H1 (cell line): ENCODE measurements at regions not wholly inside any gene's neighbourhood (a gene's known extent, or its start where the extent isn't known, plus 50 kb on each side); places are given as distances from the start of the nearest gene placed in this dataset.

Experiments used
- CTCF ChIA-PET: fragments of 300-600 bp; sonication (Branson Sonifier 250); formaldehyde crosslinking; loops from one replicate; lab custom pipeline; 2021; ENCODE audit not compliant: partially characterized antibody; lab: Charles Lee
- POLR2A ChIA-PET: fragments of 300-600 bp; sonication (Branson Sonifier 250); formaldehyde crosslinking; loops from one replicate; lab custom pipeline; 2021; ENCODE audit warnings: inconsistent platforms; ENCODE audit not compliant: partially characterized antibody; lab: Charles Lee
- DNase-seq, 2 experiments: peaks; one replicate each; pipeline versions ENCODE4 v3.0.0 to v3.0.0-alpha.2; 2010 to 2022; ENCODE audit warnings: low spot score in 2 of 2, low read depth in 1 of 2, mixed read lengths in 1 of 2
- FAIRE-seq: peaks from 2 replicates; lab custom pipeline; 2011; peaks lifted over from hg19 to GRCh38; lab: Jason Lieb, UNC
- H2AFZ ChIP-seq: 2 replicates; pipeline ENCODE4 v1.8.1; 2012; ENCODE audit warnings: low read length, inconsistent platforms
- H2AK5ac ChIP-seq: 2 replicates; pipeline ENCODE4 v1.6.1; 2013; ENCODE audit warnings: low read depth, low read length
- H2BK120ac ChIP-seq: replicated peaks from 2 replicates; pipeline ENCODE3; 2013; ENCODE audit warnings: low read depth, low read length, inconsistent platforms
- H2BK12ac ChIP-seq: 2 replicates; pipeline ENCODE4 v1.6.1; 2013; ENCODE audit warnings: low read depth, low read length
- H2BK15ac ChIP-seq: 2 replicates; pipeline ENCODE4 v1.6.1; 2013; ENCODE audit warnings: low read length
- H2BK20ac ChIP-seq: 2 replicates; pipeline ENCODE4 v1.6.1; 2013; ENCODE audit warnings: low read length
- H2BK5ac ChIP-seq: 2 replicates; pipeline ENCODE4 v1.6.1; 2013; ENCODE audit warnings: low read depth, low read length
- H3K14ac ChIP-seq: 2 replicates; pipeline ENCODE4 v1.6.1; 2013; ENCODE audit warnings: inconsistent platforms; ENCODE audit not compliant: insufficient read length
- H3K18ac ChIP-seq: 2 replicates; pipeline ENCODE4 v1.6.1; 2013; ENCODE audit warnings: low read length; ENCODE audit errors: extremely low read depth
- H3K23ac ChIP-seq: 2 replicates; pipeline ENCODE4 v1.6.1; 2013; ENCODE audit warnings: inconsistent platforms; ENCODE audit not compliant: insufficient read length
- H3K23me2 ChIP-seq: 2 replicates; pipeline ENCODE4 v1.6.1; 2013; ENCODE audit warnings: low read depth, low read length
- H3K27ac ChIP-seq: 2 replicates; pipeline ENCODE4 v1.6.1; 2011; ENCODE audit warnings: low read depth, low read length, inconsistent platforms
- H3K27me3 ChIP-seq, 4 experiments: replicated peaks in 1 of 4; 1 replicate in 1 of 4; 2 replicates in 3 of 4; pipeline versions ENCODE4 v1.6.1 to v1.8.1; 2011 to 2013; ENCODE audit warnings: low read length in 3 of 4, mild to moderate bottlenecking in 3 of 4, inconsistent platforms in 2 of 4, mixed read lengths in 2 of 4, moderate library complexity in 1 of 4; ENCODE audit not compliant: control insufficient read depth in 3 of 4, insufficient read depth in 3 of 4; ENCODE audit errors: extremely low read depth in 1 of 4
- H3K36me3 ChIP-seq, 4 experiments: 2 replicates each; pipeline versions ENCODE4 v1.6.1 to v1.8.1; 2011 to 2013; ENCODE audit warnings: mild to moderate bottlenecking in 4 of 4, low read length in 3 of 4, moderate library complexity in 2 of 4, control low read depth in 1 of 4, inconsistent platforms in 1 of 4; ENCODE audit not compliant: insufficient read depth in 4 of 4, control insufficient read depth in 2 of 4
- H3K4ac ChIP-seq: replicated peaks from 2 replicates; pipeline ENCODE3; 2013; ENCODE audit warnings: low read length, low read depth, mixed read lengths, inconsistent platforms; ENCODE audit not compliant: insufficient read length
- H3K4me1 ChIP-seq, 4 experiments: replicated peaks in 1 of 4; 1 replicate in 1 of 4; 2 replicates in 3 of 4; pipeline versions ENCODE4 v1.6.1 to v1.8.1; 2011 to 2013; ENCODE audit warnings: low read length in 3 of 4, inconsistent platforms in 2 of 4, mixed read lengths in 1 of 4; ENCODE audit not compliant: insufficient read depth in 4 of 4, control insufficient read depth in 3 of 4
- H3K4me2 ChIP-seq, 2 experiments: 2 replicates each; pipeline versions ENCODE4 v1.6.1 to v1.8.1; 2011 to 2013; ENCODE audit warnings: low read depth in 2 of 2, low read length in 2 of 2, control low read depth in 1 of 2, inconsistent platforms in 1 of 2, mild to moderate bottlenecking in 1 of 2; ENCODE audit not compliant: insufficient read depth in 1 of 2
- H3K4me3 ChIP-seq, 4 experiments: fragments of 200-600, 300-600 bp in 1 of 4; sonication (generic), shearing (Covaris generic), sonication (Bioruptor Twin) in 1 of 4; 2 replicates each; pipeline versions ENCODE4 v1.5.1 to v1.8.1; 2011 to 2016; ENCODE audit warnings: low read length in 4 of 4, low read depth in 3 of 4, control low read depth in 2 of 4, inconsistent platforms in 2 of 4, mild to moderate bottlenecking in 2 of 4, mixed read lengths in 1 of 4, moderate library complexity in 1 of 4; ENCODE audit not compliant: insufficient read depth in 2 of 4; ENCODE audit errors: extremely low read depth in 1 of 4
- H3K56ac ChIP-seq: replicated peaks from 2 replicates; pipeline ENCODE3; 2013; ENCODE audit warnings: low read depth, mild to moderate bottlenecking, mixed read lengths, low read length, inconsistent platforms; ENCODE audit not compliant: insufficient read length
- H3K79me1 ChIP-seq: 2 replicates; pipeline ENCODE4 v1.6.1; 2013; ENCODE audit warnings: low read depth, low read length, control low read depth
- H3K79me2 ChIP-seq, 2 experiments: 2 replicates each; pipeline versions ENCODE4 v1.6.1 to v1.8.1; 2012 to 2013; ENCODE audit warnings: low read length in 2 of 2, mild to moderate bottlenecking in 2 of 2, inconsistent platforms in 1 of 2; ENCODE audit not compliant: insufficient read depth in 2 of 2, control insufficient read depth in 1 of 2
- H3K9ac ChIP-seq, 4 experiments: replicated peaks in 1 of 4; 1 replicate in 1 of 4; 2 replicates in 3 of 4; pipeline versions ENCODE4 v1.6.1 to v1.8.1; 2011 to 2013; ENCODE audit warnings: low read depth in 3 of 4, low read length in 3 of 4, control low read depth in 2 of 4, mild to moderate bottlenecking in 2 of 4, moderate library complexity in 2 of 4, inconsistent platforms in 1 of 4; ENCODE audit errors: extremely low read depth in 1 of 4
- H3K9me3 ChIP-seq, 2 experiments: 2 replicates each; pipeline versions ENCODE4 v1.6.1 to v1.8.1; 2012 to 2013; ENCODE audit warnings: mild to moderate bottlenecking in 2 of 2, moderate library complexity in 2 of 2, control low read depth in 1 of 2, inconsistent platforms in 1 of 2, low read depth in 1 of 2, low read length in 1 of 2, mixed read lengths in 1 of 2; ENCODE audit not compliant: insufficient read depth in 2 of 2
- H4K20me1 ChIP-seq, 2 experiments: replicated peaks in 1 of 2; 2 replicates each; pipeline versions ENCODE3 to v1.8.1; 2011 to 2013; ENCODE audit warnings: inconsistent platforms in 2 of 2, low read length in 2 of 2, mild to moderate bottlenecking in 1 of 2; ENCODE audit not compliant: insufficient read depth in 2 of 2, control insufficient read depth in 1 of 2
- H4K5ac ChIP-seq: 2 replicates; pipeline ENCODE4 v1.6.1; 2013; ENCODE audit warnings: low read length, low read depth, mixed read lengths, inconsistent platforms; ENCODE audit not compliant: insufficient read length
- H4K8ac ChIP-seq: 2 replicates; pipeline ENCODE4 v1.8.0; 2013; ENCODE audit warnings: mild to moderate bottlenecking, moderate library complexity, low read length, inconsistent platforms; ENCODE audit not compliant: insufficient read depth; ENCODE audit errors: extremely low read depth
- H4K91ac ChIP-seq: replicated peaks from 2 replicates; pipeline ENCODE3; 2013; ENCODE audit warnings: low read length, mixed read lengths, inconsistent platforms; ENCODE audit not compliant: insufficient read length
- ATF2 ChIP-seq: IDR thresholded peaks from 2 replicates; pipeline ENCODE4 v1.6.1; 2012; ENCODE audit warnings: low read length, inconsistent platforms
- BACH1 ChIP-seq: IDR thresholded peaks from 2 replicates; pipeline ENCODE4 v1.6.1; 2012; ENCODE audit warnings: low read length, improper control_type of control experiment
- CBX5 ChIP-seq: fragments of 300-800, 300-1000 bp; sonication (generic); IDR thresholded peaks from 2 replicates; pipeline ENCODE4 v1.7.1; 2016; ENCODE audit warnings: antibody characterized with exemption, low read length, low read depth
- CTCF ChIP-seq, 3 experiments: IDR thresholded peaks; 1 replicate in 2 of 3; 2 replicates in 1 of 3; pipeline versions ENCODE4 v1.5.1 to v1.6.1; 2011; ENCODE audit warnings: low read length in 3 of 3, mild to moderate bottlenecking in 3 of 3, inconsistent platforms in 2 of 3, low read depth in 1 of 3, moderate library complexity in 1 of 3; ENCODE audit not compliant: insufficient read depth in 1 of 3; ENCODE audit errors: control extremely low read depth in 1 of 3
- RAD21 ChIP-seq, 2 experiments: IDR thresholded peaks in 1 of 2; conservative IDR thresholded peaks in 1 of 2; 2 replicates each; pipeline ENCODE4 v1.6.1; 2011; ENCODE audit warnings: low read depth in 2 of 2, low read length in 2 of 2, improper control_type of control experiment in 1 of 2, inconsistent platforms in 1 of 2, mild to moderate bottlenecking in 1 of 2, moderate library complexity in 1 of 2
- RNF2 ChIP-seq: fragments of 200-900, 300-1000 bp; sonication (generic); IDR thresholded peaks from 2 replicates; pipeline ENCODE4 v1.7.1; 2016; ENCODE audit warnings: borderline replicate concordance, low read depth, mild to moderate bottlenecking, antibody characterized with exemption, low read length; ENCODE audit not compliant: poor library complexity, severe bottlenecking; ENCODE audit errors: missing control alignments
- SP2 ChIP-seq: IDR thresholded peaks from 2 replicates; pipeline ENCODE4 v1.6.1; 2012; ENCODE audit warnings: mild to moderate bottlenecking, low read length, inconsistent platforms
- SRF ChIP-seq: IDR thresholded peaks from 2 replicates; pipeline ENCODE4 v1.6.1; 2011; ENCODE audit warnings: mild to moderate bottlenecking, low read depth, low read length, moderate library complexity
- TF ChIP-seq, protein P1 (sequence below): IDR thresholded peaks from 2 replicates; pipeline ENCODE4 v1.6.1; 2011; ENCODE audit warnings: low read length, improper control_type of control experiment

GRCh38 chr3:154690413-154690812 lies 260.4 kb upstream of the GPR149 start:
- no peaks in the 10 kb centered on the region for H4K20me1 ChIP-seq
- H3K18ac ChIP-seq = no peak overlapping the region
- no peak overlapping the region for H3K9ac ChIP-seq
- no peak overlapping the region for H2AK5ac ChIP-seq
- no peaks in the 10 kb centered on the region for H3K79me1 ChIP-seq
- no peaks in the 10 kb centered on the region for H3K23me2 ChIP-seq
- H3K9me3 ChIP-seq = no peaks in the 10 kb centered on the region
- H4K91ac ChIP-seq = no peak overlapping the region
- no peak overlapping the region for H3K4me3 ChIP-seq
- no peak overlapping the region for H2BK5ac ChIP-seq
- FAIRE-seq = no peak
- no peak overlapping the region for H3K4ac ChIP-seq
- no peak overlapping the region for H2BK12ac ChIP-seq
- no peak overlapping the region for H3K23ac ChIP-seq
- H2BK120ac ChIP-seq = no peak overlapping the region
- no peaks in the 10 kb centered on the region for H3K36me3 ChIP-seq
- H3K4me2 ChIP-seq = no peak overlapping the region
- H4K8ac ChIP-seq = no peak overlapping the region
- DNase-seq = no peak
- CTCF ChIA-PET = interaction anchor here (0.8 kb wide), 1 partner anchor 137 kb away, joined by 3 read pairs; no protein-coding TSS in a partner anchor
- no peaks in the 10 kb centered on the region for H3K79me2 ChIP-seq
- no peak overlapping the region for H3K14ac ChIP-seq
- no peak overlapping the region for H3K27ac ChIP-seq
- no peak overlapping the region for H3K56ac ChIP-seq
- no peak overlapping the region for H2BK20ac ChIP-seq
- H3K4me1 ChIP-seq = no peaks in the 10 kb centered on the region
- H2BK15ac ChIP-seq = no peak overlapping the region
- no peaks in the 10 kb centered on the region for H3K27me3 ChIP-seq
- POLR2A ChIA-PET = no interaction called here
- H4K5ac ChIP-seq = no peak overlapping the region
- 0 out of 2 replicates have a peak overlapping the region, but pooled peaks have one; percentile 68 for H2AFZ ChIP-seq
- TF ChIP-seq, protein P1, sequence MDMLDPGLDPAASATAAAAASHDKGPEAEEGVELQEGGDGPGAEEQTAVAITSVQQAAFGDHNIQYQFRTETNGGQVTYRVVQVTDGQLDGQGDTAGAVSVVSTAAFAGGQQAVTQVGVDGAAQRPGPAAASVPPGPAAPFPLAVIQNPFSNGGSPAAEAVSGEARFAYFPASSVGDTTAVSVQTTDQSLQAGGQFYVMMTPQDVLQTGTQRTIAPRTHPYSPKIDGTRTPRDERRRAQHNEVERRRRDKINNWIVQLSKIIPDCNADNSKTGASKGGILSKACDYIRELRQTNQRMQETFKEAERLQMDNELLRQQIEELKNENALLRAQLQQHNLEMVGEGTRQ = no peak
- TF ChIP-seq RAD21 (IDR thresholded peaks at IDR 0.05 in 1 of 2, conservative IDR thresholded peaks at IDR 0.05 in 1 of 2; ENCODE audit: low read depth in 2 of 2, low read length in 2 of 2) (no peak), SRF (no peak), ATF2 (no peak), BACH1 (no peak), SP2 (no peak), CTCF (IDR thresholded peaks at IDR 0.05; ENCODE audit: control extremely low read depth in 1 of 3, insufficient read depth in 1 of 3, low read depth in 1 of 3, low read length in 3 of 3) (no peak), CBX5 (no peak), RNF2 (no peak)
